HEK293T (cell line): ENCODE measurements at regions not wholly inside any gene's neighbourhood (a gene's known extent, or its start where the extent isn't known, plus 50 kb on each side); places are given as distances from the start of the nearest gene placed in this dataset.

ENCODE experiments used
- CTCF ChIA-PET: fragments of 350-600 bp; formaldehyde crosslinking; extraction: SDS; loops from one replicate; lab custom pipeline; 2021; ENCODE audit warnings: antibody characterized with exemption, inconsistent platforms; lab: Yijun Ruan, JAX
- POLR2A ChIA-PET: fragments of 350-600 bp; formaldehyde crosslinking; extraction: SDS; loops from one replicate; lab custom pipeline; 2020; ENCODE audit warnings: antibody characterized with exemption, inconsistent platforms; lab: Yijun Ruan, JAX
- DNase-seq: peaks from one replicate; pipeline ENCODE4 v3.0.0; 2012; ENCODE audit warnings: mixed read lengths; ENCODE audit errors: extremely low spot score
- ARNT ChIP-seq: fragments of 450-650 bp; IDR thresholded peaks from 2 replicates; pipeline ENCODE4 v1.6.1; 2017; ENCODE audit warnings: mild to moderate bottlenecking
- BHLHE40 ChIP-seq: fragments of 450-650 bp; IDR thresholded peaks from 2 replicates; pipeline ENCODE4 v1.6.1; 2016; ENCODE audit warnings: mild to moderate bottlenecking, moderate library complexity, borderline replicate concordance
- CTBP1 ChIP-seq: fragments of 450-650 bp; IDR thresholded peaks from 2 replicates; pipeline ENCODE4 v1.6.1; 2016; ENCODE audit warnings: borderline replicate concordance
- ELF4 ChIP-seq: fragments of 450-650 bp; IDR thresholded peaks from 2 replicates; pipeline ENCODE4 v1.6.1; 2017; ENCODE audit warnings: antibody characterized with exemption
- FOXA1 ChIP-seq: fragments of 450-650 bp; IDR thresholded peaks from 2 replicates; pipeline ENCODE4 v1.6.1; 2016; ENCODE audit warnings: mild to moderate bottlenecking
- FOXK2 ChIP-seq: fragments of 450-650 bp; IDR thresholded peaks from 2 replicates; pipeline ENCODE4 v1.6.1; 2016; ENCODE audit warnings: mild to moderate bottlenecking
- FOXM1 ChIP-seq: fragments of 450-650 bp; IDR thresholded peaks from 2 replicates; pipeline ENCODE4 v1.6.1; 2017; ENCODE audit warnings: mild to moderate bottlenecking, borderline replicate concordance
- HDGF ChIP-seq: fragments of 450-650 bp; IDR thresholded peaks from 2 replicates; pipeline ENCODE4 v1.6.1; 2017; ENCODE audit warnings: antibody characterized with exemption, borderline replicate concordance
- L3MBTL2 ChIP-seq: fragments of 450-650 bp; conservative IDR thresholded peaks from 2 replicates; pipeline ENCODE4 v1.6.1; 2016; ENCODE audit warnings: mild to moderate bottlenecking
- LEF1 ChIP-seq: fragments of 450-650 bp; IDR thresholded peaks from 2 replicates; pipeline ENCODE4 v1.6.1; 2017; ENCODE audit warnings: mild to moderate bottlenecking, borderline replicate concordance
- NFRKB ChIP-seq: fragments of 450-650 bp; IDR thresholded peaks from 2 replicates; pipeline ENCODE4 v1.6.1; 2016; ENCODE audit warnings: mild to moderate bottlenecking, moderate library complexity
- SP1 ChIP-seq: fragments of 450-650 bp; IDR thresholded peaks from 2 replicates; pipeline ENCODE4 v1.6.1; 2017
- SUZ12 ChIP-seq: fragments of 450-650 bp; IDR thresholded peaks from 2 replicates; pipeline ENCODE4 v1.6.1; 2016; ENCODE audit warnings: mild to moderate bottlenecking
- TARDBP ChIP-seq: fragments of 450-650 bp; IDR thresholded peaks from 2 replicates; pipeline ENCODE4 v1.6.1; 2016
- ZNF384 ChIP-seq: fragments of 450-650 bp; IDR thresholded peaks from 2 replicates; pipeline ENCODE4 v1.6.1; 2016
- TF ChIP-seq, protein P1 (sequence below): fragments of 450-650 bp; IDR thresholded peaks from 2 replicates; pipeline ENCODE4 v1.6.1; 2016

DNA sequence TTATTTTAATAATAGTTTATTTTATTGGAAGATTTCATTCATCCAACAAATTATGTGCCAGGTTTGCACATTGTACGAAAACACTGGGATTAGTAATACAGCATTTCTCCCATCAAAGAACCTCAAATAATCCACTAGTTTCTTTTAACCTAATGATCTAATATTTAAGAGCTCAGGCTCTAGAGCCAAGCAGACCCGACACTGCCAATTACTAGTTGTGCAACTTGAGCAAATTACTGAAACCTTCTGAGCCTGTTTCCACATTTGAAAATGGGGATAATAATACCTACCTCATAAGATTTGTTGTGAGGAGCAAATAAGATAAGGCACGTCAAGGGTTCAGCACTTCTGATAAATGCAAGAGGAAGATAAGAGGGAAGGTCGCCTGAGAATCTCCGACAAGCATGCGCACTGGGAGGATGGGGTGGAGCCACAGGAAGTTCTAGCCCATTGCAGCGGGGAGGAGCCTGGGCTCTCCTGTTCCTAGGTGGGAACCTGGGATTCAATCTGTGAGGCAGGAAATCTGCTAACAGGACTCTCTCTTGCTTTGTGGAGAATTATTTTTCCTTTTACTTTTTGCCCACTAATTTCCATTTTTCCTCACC lies 141.5 kb upstream of the SMAD1 start:
- DNase-seq = no peak
- POLR2A ChIA-PET = no interaction called here
- CTCF ChIA-PET = no interaction called here
- TF ChIP-seq TARDBP (no peak), BHLHE40 (no peak), FOXK2 (no peak), ZNF384 (no peak), FOXA1 (no peak), FOXM1 (no peak), ELF4 (no peak), SP1 (no peak), NFRKB (no peak), SUZ12 (no peak), HDGF (no peak), ARNT (no peak), L3MBTL2 (no peak), CTBP1 (no peak), LEF1 (no peak)
- TF ChIP-seq, protein P1, sequence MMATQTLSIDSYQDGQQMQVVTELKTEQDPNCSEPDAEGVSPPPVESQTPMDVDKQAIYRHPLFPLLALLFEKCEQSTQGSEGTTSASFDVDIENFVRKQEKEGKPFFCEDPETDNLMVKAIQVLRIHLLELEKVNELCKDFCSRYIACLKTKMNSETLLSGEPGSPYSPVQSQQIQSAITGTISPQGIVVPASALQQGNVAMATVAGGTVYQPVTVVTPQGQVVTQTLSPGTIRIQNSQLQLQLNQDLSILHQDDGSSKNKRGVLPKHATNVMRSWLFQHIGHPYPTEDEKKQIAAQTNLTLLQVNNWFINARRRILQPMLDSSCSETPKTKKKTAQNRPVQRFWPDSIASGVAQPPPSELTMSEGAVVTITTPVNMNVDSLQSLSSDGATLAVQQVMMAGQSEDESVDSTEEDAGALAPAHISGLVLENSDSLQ = no peak

DNA sequence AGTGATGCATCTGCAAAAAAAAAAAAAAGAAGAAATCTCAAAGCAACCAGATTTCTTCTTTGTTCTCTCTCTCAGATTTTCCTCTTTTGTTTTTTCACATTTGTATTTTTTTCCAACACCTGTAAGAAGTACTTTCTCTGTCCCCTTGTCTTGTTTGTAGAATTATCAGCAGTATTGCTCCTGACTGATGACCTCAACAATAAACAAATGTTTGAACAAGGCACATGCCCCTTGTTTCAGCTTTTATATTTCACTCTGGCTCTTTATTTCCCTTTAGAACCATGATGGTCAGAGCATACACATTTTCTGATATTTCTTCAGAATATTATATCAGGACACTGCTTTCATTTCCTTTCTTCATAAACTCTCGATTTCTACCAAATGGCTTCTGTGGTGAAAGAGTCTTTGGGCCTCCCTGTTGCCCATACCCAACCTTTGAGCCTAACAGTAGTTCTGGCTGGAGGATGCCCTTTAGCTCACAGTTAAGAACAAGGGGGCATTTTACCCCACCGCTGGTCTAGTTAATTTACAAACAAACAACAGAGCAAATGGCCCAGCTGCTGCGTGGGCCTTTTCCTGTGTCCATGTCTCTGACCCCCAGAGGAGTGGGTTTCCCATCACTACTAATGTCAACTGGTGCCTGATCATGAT lies 142.5 kb upstream of the SMAD1 start:
- no peak for DNase-seq
- CTCF ChIA-PET = no interaction called here
- POLR2A ChIA-PET = no interaction called here
- TF ChIP-seq L3MBTL2 (no peak), BHLHE40 (no peak), SP1 (no peak), NFRKB (no peak), FOXK2 (no peak), LEF1 (no peak), FOXM1 (no peak), HDGF (no peak), ZNF384 (no peak), ELF4 (no peak), FOXA1 (no peak), TARDBP (no peak), SUZ12 (no peak), CTBP1 (no peak), ARNT (no peak)
- TF ChIP-seq, protein P1 = no peak

DNA sequence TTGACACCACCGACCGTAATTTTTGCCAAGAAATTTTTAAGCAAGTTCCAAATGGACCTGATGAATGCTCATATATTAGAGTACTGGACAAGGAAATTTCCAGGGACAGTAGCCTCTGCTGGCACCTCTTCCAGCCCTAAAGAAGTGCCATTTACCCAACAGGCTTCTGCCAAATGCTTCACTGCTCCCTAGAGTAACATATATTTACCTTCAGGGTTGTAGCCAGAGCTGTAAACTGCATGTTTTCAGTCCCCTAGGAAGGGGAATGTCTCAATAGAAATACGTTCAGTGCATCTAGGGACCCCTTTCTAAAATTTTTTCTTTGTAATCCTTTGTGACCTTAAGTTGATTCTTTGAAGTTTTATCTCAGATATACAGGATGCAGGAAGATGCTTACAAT lies 143.1 kb upstream of the SMAD1 start:
- POLR2A ChIA-PET = no interaction called here
- CTCF ChIA-PET = no interaction called here
- DNase-seq = no peak
- TF ChIP-seq TARDBP (no peak), ARNT (no peak), FOXA1 (no peak), L3MBTL2 (no peak), ZNF384 (no peak), FOXK2 (no peak), FOXM1 (no peak)
- TF ChIP-seq, protein P1 = no peak

DNA sequence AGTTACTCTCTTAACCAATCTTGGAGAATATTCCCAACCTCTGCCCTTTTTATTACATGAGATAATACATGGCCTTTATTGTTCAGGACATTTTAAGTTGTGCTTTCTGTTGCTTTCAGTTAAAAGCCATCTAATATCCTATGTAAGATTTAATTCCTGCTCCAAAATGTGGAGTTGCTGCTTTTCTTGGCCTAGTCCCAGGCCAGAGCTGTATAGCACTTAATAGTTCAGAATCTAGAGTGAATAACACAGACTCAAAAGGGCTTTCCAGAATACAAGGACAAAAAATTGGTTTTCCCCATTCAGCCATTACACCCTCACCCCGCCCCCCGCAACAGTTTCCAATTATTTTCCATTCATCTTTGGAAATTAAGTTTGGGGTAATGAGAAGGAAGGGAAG lies 144.3 kb upstream of the SMAD1 start:
- ChIA-PET CTCF (no interaction called here), POLR2A (no interaction called here)
- no peak for TF ChIP-seq CTBP1
- no peak for TF ChIP-seq ZNF384
- no peak for TF ChIP-seq ARNT
- TF ChIP-seq TARDBP = no peak
- TF ChIP-seq HDGF = no peak
- TF ChIP-seq SP1 = no peak
- TF ChIP-seq, protein P1 = no peak
- no peak for TF ChIP-seq SUZ12
- TF ChIP-seq FOXM1 = no peak
- TF ChIP-seq FOXA1 = no peak
- no peak for TF ChIP-seq NFRKB
- TF ChIP-seq FOXK2 = no peak
- DNase-seq = no peak

DNA sequence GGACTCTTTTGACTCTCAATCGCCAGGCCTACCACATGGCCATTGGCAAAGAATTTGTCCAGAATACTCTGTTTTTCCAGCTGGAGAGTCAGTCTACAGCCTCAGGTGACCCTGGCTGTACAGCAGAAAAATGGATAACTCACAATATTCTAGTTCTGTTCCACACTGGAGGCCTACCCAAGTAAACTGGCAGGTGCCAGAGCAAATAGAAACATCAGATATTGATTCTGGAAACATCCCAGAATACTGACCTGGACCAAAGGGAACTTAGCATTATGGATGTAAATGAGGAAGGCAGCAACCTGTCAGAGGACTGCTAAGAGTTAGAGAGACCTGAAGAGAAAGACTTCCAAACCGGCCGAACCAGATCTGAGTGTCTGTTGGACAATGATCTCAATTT lies 147.9 kb upstream of the SMAD1 start:
- POLR2A ChIA-PET = no interaction called here
- DNase-seq = no peak
- CTCF ChIA-PET = no interaction called here
- TF ChIP-seq LEF1 (no peak), CTBP1 (no peak), ZNF384 (no peak), FOXM1 (no peak), BHLHE40 (no peak), ARNT (no peak)

DNA sequence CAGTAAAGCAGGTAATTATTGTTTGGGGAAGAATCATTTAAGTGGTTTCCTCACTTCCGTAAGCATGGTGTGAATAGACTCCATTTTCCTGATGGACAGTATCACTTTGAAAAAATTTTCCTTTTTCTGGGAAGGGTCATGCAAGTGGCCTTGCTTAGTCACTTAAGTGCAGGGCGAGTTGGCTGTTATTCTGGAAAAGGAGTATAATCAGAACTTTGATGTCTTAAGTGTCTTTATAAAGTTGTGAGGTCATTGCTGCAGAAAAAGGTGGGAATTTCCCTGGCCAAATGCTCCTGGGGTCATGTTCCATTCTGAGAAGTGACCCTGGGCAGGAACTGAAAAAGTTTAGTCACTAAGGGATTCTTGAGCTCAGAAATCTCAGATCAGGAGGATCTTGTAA lies 146.1 kb upstream of the OTUD4 start:
- TF ChIP-seq, protein P1 = no peak
- TF ChIP-seq FOXA1 = no peak
- TF ChIP-seq LEF1 = no peak
- no peak for TF ChIP-seq FOXM1
- no peak for TF ChIP-seq HDGF
- TF ChIP-seq ELF4 = no peak
- TF ChIP-seq L3MBTL2 = no peak
- TF ChIP-seq FOXK2 = no peak
- TF ChIP-seq TARDBP = no peak
- no peak for TF ChIP-seq ARNT
- TF ChIP-seq SP1 = no peak
- no peak for TF ChIP-seq NFRKB
- no peak for TF ChIP-seq SUZ12
- TF ChIP-seq CTBP1 = no peak
- no peak for TF ChIP-seq ZNF384
- TF ChIP-seq BHLHE40 = no peak
- POLR2A ChIA-PET = no interaction called here
- CTCF ChIA-PET = no interaction called here
- no peak for DNase-seq
